ENCODE measurements at regions not wholly inside any gene's neighbourhood (a gene's known extent, or its start where the extent isn't known, plus 50 kb on each side); places are given as distances from the start of the nearest gene placed in this dataset.

- H3K4me1 ChIP-seq (ENCODE audit: insufficient read depth, low read length) = no peaks in the 10 kb centered on the region
- no peak overlapping the region for H3K4me3 Mint-ChIP-seq
- no peak for DNase-seq
- no peaks in the 10 kb centered on the region for H3K9me3 ChIP-seq (ENCODE audit: low read length)
- no peaks in the 10 kb centered on the region for H3K36me3 ChIP-seq (ENCODE audit: insufficient read depth, low read length)
- H3K27ac Mint-ChIP-seq = no peak overlapping the region
- POLR2A ChIA-PET = no interaction called here
- CTCF ChIA-PET = no interaction called here
- H3K9me3 Mint-ChIP-seq = peaks cover 0 to 5% (median under 1%) of the 10 kb centered on the region in 5 donors
- no peak overlapping the region for H3K27ac ChIP-seq (ENCODE audit: low read depth, low read length)
- H3K4me3 ChIP-seq (ENCODE audit: low read length) = no peak overlapping the region
- H3K27me3 Mint-ChIP-seq = peaks cover 14 to 19% of the 10 kb centered on the region in 2 donors
- H3K27me3 ChIP-seq (ENCODE audit: insufficient read depth, low read length, poor library complexity, severe bottlenecking) = no peaks in the 10 kb centered on the region
- H3K4me1 Mint-ChIP-seq = peaks cover 0 to 7% (median 2%) of the 10 kb centered on the region in 3 donors
- H3K36me3 Mint-ChIP-seq = peaks cover 0 to 3% (median 0%) of the 10 kb centered on the region in 3 donors
Observed at GRCh38 chr3:23650371-23651140, 155.2 kb upstream of the UBE2E1 start.

- peaks cover 0 to 7% (median 2%) of the 10 kb centered on the region in 3 donors for H3K4me1 Mint-ChIP-seq
- Histone ChIP-seq H3K36me3 (ENCODE audit: insufficient read depth, low read length) (no peaks in the 10 kb centered on the region), H3K27me3 (ENCODE audit: insufficient read depth, low read length, poor library complexity, severe bottlenecking) (no peaks in the 10 kb centered on the region), H3K4me3 (ENCODE audit: low read length) (no peak overlapping the region), H3K4me1 (ENCODE audit: insufficient read depth, low read length) (no peaks in the 10 kb centered on the region), H3K9me3 (ENCODE audit: low read length) (no peaks in the 10 kb centered on the region), H3K27ac (ENCODE audit: low read depth, low read length) (no peak overlapping the region)
- H3K9me3 Mint-ChIP-seq = peaks cover 0 to 5% (median 3%) of the 10 kb centered on the region in 5 donors
- peaks cover 0 to 3% (median 0%) of the 10 kb centered on the region in 3 donors for H3K36me3 Mint-ChIP-seq
- DNase-seq = no peak
- H3K4me3 Mint-ChIP-seq = no peak overlapping the region
- ChIA-PET POLR2A (no interaction called here), CTCF (no interaction called here)
- H3K27ac Mint-ChIP-seq = no peak overlapping the region
- H3K27me3 Mint-ChIP-seq = peaks cover 11 to 29% of the 10 kb centered on the region in 2 donors
Observed at GRCh38 chr3:23653647-23654525, 151.9 kb upstream of the UBE2E1 start.

- DNase-seq = no peak
Observed at GRCh38 chr3:23654571-23654970, 151.2 kb upstream of the UBE2E1 start.

GRCh38 chr3:23655749-23656148, 150.0 kb upstream of the UBE2E1 start:
- CTCF ChIA-PET = no interaction called here

More at GRCh38 chr3:23654571-23654970, 151.2 kb upstream of the UBE2E1 start:
- H3K27me3 Mint-ChIP-seq = peaks cover 10 to 22% of the 10 kb centered on the region in 2 donors
- Histone ChIP-seq H3K36me3 (ENCODE audit: insufficient read depth, low read length) (no peaks in the 10 kb centered on the region), H3K27me3 (ENCODE audit: insufficient read depth, low read length, poor library complexity, severe bottlenecking) (no peaks in the 10 kb centered on the region), H3K4me1 (ENCODE audit: insufficient read depth, low read length) (no peaks in the 10 kb centered on the region), H3K4me3 (ENCODE audit: low read length) (no peak overlapping the region), H3K27ac (ENCODE audit: low read depth, low read length) (no peak overlapping the region), H3K9me3 (ENCODE audit: low read length) (no peaks in the 10 kb centered on the region)
- H3K9me3 Mint-ChIP-seq = peaks cover 0 to 5% (median 3%) of the 10 kb centered on the region in 5 donors
- H3K4me3 Mint-ChIP-seq = no peak overlapping the region
- ChIA-PET POLR2A (no interaction called here), CTCF (no interaction called here)
- H3K36me3 Mint-ChIP-seq = peaks cover 0 to 3% (median 0%) of the 10 kb centered on the region in 3 donors
- no peak overlapping the region for H3K27ac Mint-ChIP-seq
- H3K4me1 Mint-ChIP-seq = peaks cover 0 to 7% (median 2%) of the 10 kb centered on the region in 3 donors

GRCh38 chr3:23656199-23656598, 149.6 kb upstream of the UBE2E1 start:
- H3K4me1 Mint-ChIP-seq = peaks cover 0 to 7% (median 2%) of the 10 kb centered on the region in 3 donors
- no peaks in the 10 kb centered on the region for H3K27me3 ChIP-seq (ENCODE audit: insufficient read depth, low read length, poor library complexity, severe bottlenecking)

More at GRCh38 chr3:23655749-23656148, 150.0 kb upstream of the UBE2E1 start:
- Histone ChIP-seq H3K27me3 (ENCODE audit: insufficient read depth, low read length, poor library complexity, severe bottlenecking) (no peaks in the 10 kb centered on the region), H3K9me3 (ENCODE audit: low read length) (no peaks in the 10 kb centered on the region), H3K4me3 (ENCODE audit: low read length) (no peak overlapping the region), H3K27ac (ENCODE audit: low read depth, low read length) (no peak overlapping the region), H3K4me1 (ENCODE audit: insufficient read depth, low read length) (no peaks in the 10 kb centered on the region), H3K36me3 (ENCODE audit: insufficient read depth, low read length) (no peaks in the 10 kb centered on the region)
- no peak overlapping the region for H3K27ac Mint-ChIP-seq
- DNase-seq = no peak
- H3K4me1 Mint-ChIP-seq = peaks cover 0 to 7% (median 2%) of the 10 kb centered on the region in 3 donors
- peaks cover 0 to 5% (median 3%) of the 10 kb centered on the region in 5 donors for H3K9me3 Mint-ChIP-seq
- H3K36me3 Mint-ChIP-seq = peaks cover 0 to 3% (median 0%) of the 10 kb centered on the region in 3 donors
- POLR2A ChIA-PET = no interaction called here
- peaks cover 3 to 14% of the 10 kb centered on the region in 2 donors for H3K27me3 Mint-ChIP-seq
- no peak overlapping the region for H3K4me3 Mint-ChIP-seq

GRCh38 chr3:23656821-23657220, 148.9 kb upstream of the UBE2E1 start:
- no peak overlapping the region for H3K4me3 ChIP-seq (ENCODE audit: low read length)
- no peaks in the 10 kb centered on the region for H3K4me1 ChIP-seq (ENCODE audit: insufficient read depth, low read length)
- H3K9me3 ChIP-seq (ENCODE audit: low read length) = no peaks in the 10 kb centered on the region
- POLR2A ChIA-PET = no interaction called here
- H3K36me3 Mint-ChIP-seq = peaks cover 0 to 3% (median 0%) of the 10 kb centered on the region in 3 donors
- peaks cover 0 to 5% (median 3%) of the 10 kb centered on the region in 5 donors for H3K9me3 Mint-ChIP-seq
- CTCF ChIA-PET = no interaction called here
- no peak overlapping the region for H3K27ac ChIP-seq (ENCODE audit: low read depth, low read length)
- H3K36me3 ChIP-seq (ENCODE audit: insufficient read depth, low read length) = no peaks in the 10 kb centered on the region
- peaks cover 3 to 12% of the 10 kb centered on the region in 2 donors for H3K27me3 Mint-ChIP-seq
- H3K4me3 Mint-ChIP-seq = no peak overlapping the region
- no peaks in the 10 kb centered on the region for H3K27me3 ChIP-seq (ENCODE audit: insufficient read depth, low read length, poor library complexity, severe bottlenecking)
- DNase-seq = no peak
- H3K27ac Mint-ChIP-seq = no peak overlapping the region
- H3K4me1 Mint-ChIP-seq = peaks cover 2 to 9% (median 4%) of the 10 kb centered on the region in 3 donors

More at GRCh38 chr3:23656199-23656598, 149.6 kb upstream of the UBE2E1 start:
- no peak overlapping the region for H3K27ac Mint-ChIP-seq
- Histone ChIP-seq H3K36me3 (ENCODE audit: insufficient read depth, low read length) (no peaks in the 10 kb centered on the region), H3K4me1 (ENCODE audit: insufficient read depth, low read length) (no peaks in the 10 kb centered on the region), H3K27ac (ENCODE audit: low read depth, low read length) (no peak overlapping the region), H3K9me3 (ENCODE audit: low read length) (no peaks in the 10 kb centered on the region), H3K4me3 (ENCODE audit: low read length) (no peak overlapping the region)
- H3K27me3 Mint-ChIP-seq = peaks cover 3 to 12% of the 10 kb centered on the region in 2 donors
- peaks cover 0 to 5% (median 3%) of the 10 kb centered on the region in 5 donors for H3K9me3 Mint-ChIP-seq
- ChIA-PET POLR2A (no interaction called here), CTCF (no interaction called here)
- DNase-seq = no peak
- peaks cover 0 to 3% (median 0%) of the 10 kb centered on the region in 3 donors for H3K36me3 Mint-ChIP-seq
- H3K4me3 Mint-ChIP-seq = no peak overlapping the region

GRCh38 chr3:23657647-23658046, 148.1 kb upstream of the UBE2E1 start:
- CTCF ChIA-PET = interaction anchor here (1.3 kb wide), 1 partner anchor 9 kb away, joined by 3 read pairs; no protein-coding TSS in a partner anchor

More at GRCh38 chr3:23657647-23658046, 148.1 kb upstream of the UBE2E1 start:
- H3K27me3 ChIP-seq (ENCODE audit: insufficient read depth, low read length, poor library complexity, severe bottlenecking) = no peaks in the 10 kb centered on the region
- H3K27ac ChIP-seq (ENCODE audit: low read depth, low read length) = no peak overlapping the region
- no peaks in the 10 kb centered on the region for H3K36me3 ChIP-seq (ENCODE audit: insufficient read depth, low read length)
- POLR2A ChIA-PET = no interaction called here
- Mint-ChIP-seq H3K4me1 (peaks cover 10 to 15% (median 11%) of the 10 kb centered on the region in 3 donors), H3K36me3 (peaks cover 0 to 3% (median 0%) of the 10 kb centered on the region in 3 donors), H3K27me3 (peaks cover 3 to 12% of the 10 kb centered on the region in 2 donors), H3K27ac (no peak overlapping the region), H3K9me3 (peaks cover 0 to 5% (median 3%) of the 10 kb centered on the region in 5 donors), H3K4me3 (no peak overlapping the region)
- H3K4me3 ChIP-seq (ENCODE audit: low read length) = no peak overlapping the region
- no peaks in the 10 kb centered on the region for H3K4me1 ChIP-seq (ENCODE audit: insufficient read depth, low read length)
- DNase-seq = no peak
- H3K9me3 ChIP-seq (ENCODE audit: low read length) = no peaks in the 10 kb centered on the region

Measured in CD8-positive, alpha-beta memory T cell (primary cell).